Superior temporal gyrus (tissue), 1 donor: ENCODE measurements at regions not wholly inside any gene's neighbourhood (a gene's known extent, or its start where the extent isn't known, plus 50 kb on each side); places are given as distances from the start of the nearest gene placed in this dataset.
A peak's percentile ranks its signal among the peaks of the same experiment; 100 is the strongest.

Source experiments
- DNase-seq: peaks from one replicate; pipeline ENCODE4 v3.0.0-alpha.2; 2016; ENCODE audit errors: extremely low spot score

DNA sequence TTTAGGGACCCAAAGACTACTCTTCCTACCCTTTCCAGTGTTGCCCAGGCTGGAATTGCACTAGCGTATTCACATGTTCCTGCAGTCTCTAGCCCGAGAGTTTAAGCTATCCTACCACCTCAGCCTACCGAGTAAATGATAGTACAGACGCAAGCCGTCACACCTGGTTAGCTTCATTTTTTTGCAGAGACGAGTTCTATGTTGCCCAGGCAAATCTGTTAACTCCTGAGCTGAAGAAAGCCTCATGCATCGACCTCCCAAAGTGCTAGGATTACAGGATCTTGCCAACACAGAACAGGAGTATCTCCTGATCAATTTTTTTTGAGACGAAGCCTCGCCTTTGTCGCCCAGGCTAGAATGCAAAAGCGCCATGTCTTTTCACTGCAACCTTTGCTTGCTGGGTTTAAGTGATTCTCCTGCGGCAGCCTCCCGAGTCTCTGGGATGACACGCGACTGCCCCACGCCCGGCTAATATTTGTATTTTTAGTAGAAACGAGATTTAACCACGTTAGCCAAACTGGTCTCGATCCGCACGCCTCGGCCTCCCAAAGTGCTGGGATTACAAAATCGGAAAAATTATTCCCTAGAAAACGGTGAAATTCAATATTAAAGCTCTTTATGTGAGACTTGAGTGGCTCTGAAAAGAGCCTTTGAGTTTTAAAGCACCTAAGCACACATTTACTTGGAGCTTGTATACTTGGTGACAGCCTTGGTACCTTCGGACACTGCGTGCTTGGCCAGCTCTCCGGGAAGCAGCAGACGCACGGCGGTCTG lies 128.5 kb downstream of the HFE start:
- no peak for DNase-seq

DNA sequence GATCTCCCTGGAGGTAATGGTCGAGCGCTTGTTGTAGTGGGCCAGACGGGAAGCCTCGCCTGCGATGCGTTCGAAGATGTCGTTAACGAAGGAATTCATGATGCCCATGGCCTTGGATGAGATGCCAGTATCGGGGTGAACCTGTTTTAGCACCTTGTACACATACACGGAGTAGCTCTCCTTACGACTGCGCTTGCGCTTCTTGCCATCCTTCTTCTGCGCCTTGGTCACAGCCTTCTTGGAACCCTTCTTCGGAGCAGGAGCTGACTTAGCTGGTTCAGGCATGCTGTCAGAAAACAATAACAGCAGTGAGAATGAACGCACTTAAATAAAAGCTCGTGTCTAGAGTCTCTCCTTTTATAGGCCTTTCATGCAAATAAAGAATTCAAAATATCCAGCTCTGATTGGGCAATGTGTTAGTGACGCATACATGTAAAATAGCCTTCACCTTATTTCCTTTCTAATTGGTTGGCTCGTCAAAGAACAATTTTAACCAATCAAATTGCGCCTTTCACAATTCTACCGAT lies 129.2 kb downstream of the HFE start:
- peak; percentile 100 for DNase-seq

GRCh38 chr6:26216886-26217713 lies 129.9 kb downstream of the HFE start:
- DNase-seq: no peak

GRCh38 chr6:26217714-26218075 lies 130.5 kb downstream of the HFE start:
- DNase-seq: no peak

GRCh38 chr6:26218824-26219223 lies 131.6 kb downstream of the HFE start:
- no peak for DNase-seq

DNA sequence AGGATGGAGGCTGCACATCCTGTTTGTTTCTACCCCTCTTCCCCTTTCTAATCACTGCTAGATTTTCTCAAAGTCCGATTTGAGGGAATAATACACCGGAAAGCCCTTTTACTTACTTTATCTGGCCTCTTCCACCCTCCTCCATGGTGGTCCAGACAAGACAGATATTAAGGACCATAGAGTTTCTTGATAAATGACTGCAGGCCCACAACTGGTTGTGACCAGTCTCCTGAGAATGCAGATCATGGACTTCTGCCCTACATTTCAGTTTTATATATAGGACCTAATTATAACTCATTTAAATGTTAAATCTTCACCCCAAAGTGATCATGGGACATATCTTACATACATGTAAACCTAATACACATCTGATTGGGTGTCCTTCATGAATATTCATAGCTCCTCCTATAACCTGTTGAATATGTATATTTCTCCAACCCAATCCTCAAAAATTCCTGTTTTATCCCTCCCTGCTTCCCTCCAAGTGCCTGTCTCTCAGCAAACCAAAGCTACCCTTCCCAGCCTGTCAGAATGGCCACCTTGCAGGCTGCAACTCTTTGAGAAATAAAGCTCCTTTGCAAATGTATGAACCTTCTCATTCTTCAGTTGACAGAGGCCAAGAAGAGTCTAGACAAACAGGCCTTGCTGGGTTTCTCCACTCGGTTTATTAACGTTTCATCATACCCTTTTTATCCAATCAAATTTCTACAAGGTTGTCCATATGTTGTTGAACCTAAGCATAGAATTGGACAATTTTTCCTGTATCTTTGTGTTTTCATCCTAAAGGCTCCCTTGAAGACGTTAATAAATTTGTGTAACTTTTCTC lies 133.1 kb downstream of the HFE start:
- DNase-seq: no peak

- DNase-seq: no peak
These were observed 134.0 kb downstream of the HFE start for GRCh38 chr6:26221186-26221585.

GRCh38 chr6:26222571-26222970 lies 135.3 kb downstream of the HFE start:
- no peak for DNase-seq

- DNase-seq: peak; percentile 69
These were observed 136.0 kb downstream of the HFE start for GRCh38 chr6:26223228-26223627.

GRCh38 chr6:26223650-26224546 lies 136.7 kb downstream of the HFE start:
- peak; percentile 87 for DNase-seq

- DNase-seq: no peak
These were observed 137.3 kb downstream of the HFE start for GRCh38 chr6:26224547-26224912.

- peak; percentile 86 for DNase-seq
These were observed 138.0 kb downstream of the HFE start for GRCh38 chr6:26224940-26225847.

DNA sequence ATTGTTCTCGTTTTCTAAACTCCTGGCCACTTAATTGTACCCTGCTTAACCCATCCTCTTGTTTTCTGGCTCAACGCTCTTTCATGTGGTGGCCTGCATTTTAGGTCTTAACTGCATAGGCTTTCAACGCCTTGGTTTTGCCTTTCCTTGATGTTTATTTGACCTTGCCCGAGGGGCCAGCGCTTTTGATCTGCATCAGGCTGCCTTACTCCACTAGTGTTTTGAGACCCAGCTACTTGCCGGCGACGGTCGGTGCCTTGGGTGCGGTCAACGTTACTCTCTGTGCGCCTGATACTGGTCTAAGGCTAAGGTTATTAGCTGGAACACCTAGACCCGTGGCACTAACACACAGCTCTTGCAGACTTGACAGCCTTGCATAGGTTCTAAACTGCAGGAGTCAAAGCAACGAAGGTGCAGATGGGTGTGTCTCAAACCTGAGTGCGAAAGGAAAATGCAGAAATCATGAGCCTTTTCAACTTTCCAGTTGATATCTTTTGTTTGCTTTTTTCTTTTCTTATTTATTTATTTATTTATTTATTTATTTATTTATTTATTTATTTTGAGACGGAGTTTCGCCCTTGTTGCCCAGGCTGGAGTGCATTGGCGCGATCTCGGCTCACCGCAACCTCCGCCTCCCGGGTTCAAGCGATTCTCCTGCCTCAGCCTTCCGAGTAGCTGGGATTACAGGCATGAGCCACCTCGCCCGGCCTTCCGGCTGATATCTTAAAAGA lies 138.8 kb downstream of the HFE start:
- no peak for DNase-seq

GRCh38 chr6:26226579-26226967 lies 138.4 kb upstream of the BTN3A2 start:
- no peak for DNase-seq

GRCh38 chr6:26230351-26230750 lies 134.6 kb upstream of the BTN3A2 start:
- no peak for DNase-seq

- no peak for DNase-seq
These were observed 133.9 kb upstream of the BTN3A2 start for GRCh38 chr6:26231006-26231587.

GRCh38 chr6:26232306-26232939 lies 132.6 kb upstream of the BTN3A2 start:
- no peak for DNase-seq

- no peak for DNase-seq
These were observed 131.9 kb upstream of the BTN3A2 start for GRCh38 chr6:26232940-26233648.
